A673 (cell line): ENCODE measurements at regions not wholly inside any gene's neighbourhood (a gene's known extent, or its start where the extent isn't known, plus 50 kb on each side); places are given as distances from the start of the nearest gene placed in this dataset.

Experiments
- BruUV-seq: library from RNA; stranded (reverse); fragments of 400-500 nt; replicated peaks from 2 replicates; lab custom pipeline; 2021; lab: Mats Ljungman, UMichigan
- CTCF ChIA-PET: fragments of 300-600 bp; sonication (Branson Sonifier 250); formaldehyde crosslinking; loops from one replicate; lab custom pipeline; 2022; ENCODE audit warnings: antibody characterized with exemption; lab: Charles Lee
- POLR2A ChIA-PET: fragments of 300-600 bp; sonication (Branson Sonifier 250); formaldehyde crosslinking; loops from one replicate; lab custom pipeline; 2022; ENCODE audit warnings: antibody characterized with exemption; ENCODE audit not compliant: low non-redundant PET; lab: Charles Lee
- DNase-seq: peaks from one replicate; pipeline ENCODE4 v3.0.0-alpha.2; 2015; ENCODE audit warnings: low spot score
- H3K27ac ChIP-seq: fragments of 200-600 bp; sonication (generic); 2 replicates; pipeline ENCODE4 v1.5.1; 2016; ENCODE audit warnings: mixed run types, low read depth, mild to moderate bottlenecking, mixed read lengths, antibody characterized with exemption, low read length; ENCODE audit not compliant: poor library complexity, severe bottlenecking
- H3K27me3 ChIP-seq: fragments of 200-600 bp; sonication (generic); replicated peaks from 2 replicates; pipeline ENCODE4 v1.6.1; 2017; ENCODE audit warnings: mixed run types, low read depth, mild to moderate bottlenecking, mixed read lengths, antibody characterized with exemption, low read length; ENCODE audit not compliant: insufficient read depth, poor library complexity
- H3K36me3 ChIP-seq: fragments of 200-600 bp; sonication (generic); 2 replicates; pipeline ENCODE4 v1.6.1; 2016; ENCODE audit warnings: mixed run types, mild to moderate bottlenecking, mixed read lengths, antibody characterized with exemption, low read length; ENCODE audit not compliant: insufficient read depth, poor library complexity, severe bottlenecking
- H3K4me1 ChIP-seq: fragments of 200-600 bp; sonication (generic); 2 replicates; pipeline ENCODE4 v1.6.1; 2017; ENCODE audit warnings: mixed run types, mild to moderate bottlenecking, mixed read lengths, antibody characterized with exemption, low read length; ENCODE audit not compliant: insufficient read depth, poor library complexity, severe bottlenecking
- H3K4me3 ChIP-seq: fragments of 200-600 bp; sonication (generic); 2 replicates; pipeline ENCODE4 v1.5.1; 2016; ENCODE audit warnings: low read depth, mixed run types, mild to moderate bottlenecking, mixed read lengths, low read length; ENCODE audit not compliant: poor library complexity, severe bottlenecking
- H3K9me3 ChIP-seq: fragments of 200-600 bp; sonication (generic); 2 replicates; pipeline ENCODE4 v1.6.1; 2016; ENCODE audit warnings: mixed run types, low read depth, mild to moderate bottlenecking, mixed read lengths, antibody characterized with exemption, low read length; ENCODE audit not compliant: poor library complexity, severe bottlenecking
- EZH2 ChIP-seq: fragments of 200-600 bp; sonication (generic); IDR thresholded peaks from 2 replicates; pipeline ENCODE4 v1.6.1; 2017; ENCODE audit warnings: borderline replicate concordance, low read depth, mild to moderate bottlenecking, mixed read lengths, antibody characterized with exemption, low read length; ENCODE audit not compliant: poor library complexity, severe bottlenecking
- intact Hi-C: fragments of 100-400 bp; cut with micrococcal nuclease; formaldehyde crosslinking; loops from one replicate; pipeline ENCODE4 v1.10.0; 2022; ENCODE audit not compliant: unreplicated experiment
- TF ChIP-seq, protein P1 (sequence below): fragments of 300-800, 200-600 bp; sonication (generic); conservative IDR thresholded peaks from 2 replicates; pipeline ENCODE4 v1.5.1; 2017; ENCODE audit warnings: low read depth, mild to moderate bottlenecking, antibody characterized with exemption, low read length, moderate library complexity, mixed read lengths

DNA sequence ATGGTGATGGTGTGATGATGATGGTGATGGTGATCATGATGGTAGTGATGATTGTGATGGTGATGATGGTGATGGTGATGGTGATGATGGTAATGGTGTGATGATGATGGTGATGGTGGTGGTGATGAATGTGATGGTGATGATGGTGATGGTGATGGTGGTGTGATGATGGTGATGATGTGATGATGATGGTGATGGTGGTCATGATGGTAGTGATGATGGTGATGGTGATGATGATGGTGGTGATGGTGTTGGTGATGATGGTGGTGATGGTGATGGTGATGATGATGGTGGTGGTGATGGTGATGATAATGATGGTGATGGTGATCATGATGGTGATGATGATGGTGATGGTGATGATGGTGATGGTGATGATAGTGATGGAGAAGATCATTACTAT is 120.3 kb downstream of the ZNF664 start:
- intact Hi-C loops = no loop called here
- peaks cover 10% of the 10 kb centered on the region for H3K27me3 ChIP-seq
- no peaks in the 10 kb centered on the region for H3K36me3 ChIP-seq
- CTCF ChIA-PET = no interaction called here
- POLR2A ChIA-PET = no interaction called here
- no peak overlapping the region for H3K27ac ChIP-seq
- H3K9me3 ChIP-seq = no peaks in the 10 kb centered on the region
- BruUV-seq = no TSS peak
- no peaks in the 10 kb centered on the region for H3K4me1 ChIP-seq
- TF ChIP-seq EZH2 = no peak
- TF ChIP-seq, protein P1, sequence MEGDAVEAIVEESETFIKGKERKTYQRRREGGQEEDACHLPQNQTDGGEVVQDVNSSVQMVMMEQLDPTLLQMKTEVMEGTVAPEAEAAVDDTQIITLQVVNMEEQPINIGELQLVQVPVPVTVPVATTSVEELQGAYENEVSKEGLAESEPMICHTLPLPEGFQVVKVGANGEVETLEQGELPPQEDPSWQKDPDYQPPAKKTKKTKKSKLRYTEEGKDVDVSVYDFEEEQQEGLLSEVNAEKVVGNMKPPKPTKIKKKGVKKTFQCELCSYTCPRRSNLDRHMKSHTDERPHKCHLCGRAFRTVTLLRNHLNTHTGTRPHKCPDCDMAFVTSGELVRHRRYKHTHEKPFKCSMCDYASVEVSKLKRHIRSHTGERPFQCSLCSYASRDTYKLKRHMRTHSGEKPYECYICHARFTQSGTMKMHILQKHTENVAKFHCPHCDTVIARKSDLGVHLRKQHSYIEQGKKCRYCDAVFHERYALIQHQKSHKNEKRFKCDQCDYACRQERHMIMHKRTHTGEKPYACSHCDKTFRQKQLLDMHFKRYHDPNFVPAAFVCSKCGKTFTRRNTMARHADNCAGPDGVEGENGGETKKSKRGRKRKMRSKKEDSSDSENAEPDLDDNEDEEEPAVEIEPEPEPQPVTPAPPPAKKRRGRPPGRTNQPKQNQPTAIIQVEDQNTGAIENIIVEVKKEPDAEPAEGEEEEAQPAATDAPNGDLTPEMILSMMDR = no peak
- no peak for DNase-seq
- no peak overlapping the region for H3K4me3 ChIP-seq

DNA sequence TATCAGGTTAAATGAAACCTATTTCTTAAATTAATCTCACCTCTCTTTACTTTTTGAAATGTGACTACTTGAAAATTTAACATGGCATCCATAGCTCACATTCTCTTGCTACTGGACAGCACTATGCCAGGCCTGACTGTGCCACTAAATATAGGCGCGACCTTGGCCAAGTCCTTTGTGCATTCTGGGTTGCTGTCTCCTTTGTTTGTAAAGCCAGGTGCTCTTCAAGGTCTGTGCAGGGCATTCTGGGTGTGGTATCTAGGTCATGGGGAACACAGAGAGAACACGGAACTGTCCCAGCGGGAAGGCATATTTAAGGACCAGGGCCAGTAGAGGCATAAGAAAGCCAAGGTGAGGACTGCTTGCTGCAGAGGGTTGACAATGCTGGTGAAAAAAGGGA is 121.2 kb downstream of the ZNF664 start:
- Histone ChIP-seq H3K4me1 (no peaks in the 10 kb centered on the region), H3K9me3 (no peaks in the 10 kb centered on the region), H3K27ac (no peak overlapping the region), H3K4me3 (no peak overlapping the region), H3K36me3 (no peaks in the 10 kb centered on the region), H3K27me3 (peaks cover 18% of the 10 kb centered on the region)
- ChIA-PET POLR2A (no interaction called here), CTCF (no interaction called here)
- no TSS peak for BruUV-seq
- no peak for DNase-seq
- TF ChIP-seq EZH2 = no peak
- intact Hi-C loops = no loop called here

- Histone ChIP-seq H3K4me3 (no peak overlapping the region), H3K4me1 (no peaks in the 10 kb centered on the region), H3K9me3 (no peaks in the 10 kb centered on the region), H3K27me3 (peaks cover 18% of the 10 kb centered on the region), H3K27ac (no peak overlapping the region), H3K36me3 (no peaks in the 10 kb centered on the region)
- CTCF ChIA-PET = no interaction called here
- BruUV-seq = no TSS peak
- DNase-seq = no peak
- POLR2A ChIA-PET = no interaction called here
- no peak for TF ChIP-seq EZH2
- TF ChIP-seq, protein P1 = no peak
- intact Hi-C loops = no loop called here
These were observed 121.7 kb downstream of the ZNF664 start for GRCh38 chr12:124094733-124095132.

DNA sequence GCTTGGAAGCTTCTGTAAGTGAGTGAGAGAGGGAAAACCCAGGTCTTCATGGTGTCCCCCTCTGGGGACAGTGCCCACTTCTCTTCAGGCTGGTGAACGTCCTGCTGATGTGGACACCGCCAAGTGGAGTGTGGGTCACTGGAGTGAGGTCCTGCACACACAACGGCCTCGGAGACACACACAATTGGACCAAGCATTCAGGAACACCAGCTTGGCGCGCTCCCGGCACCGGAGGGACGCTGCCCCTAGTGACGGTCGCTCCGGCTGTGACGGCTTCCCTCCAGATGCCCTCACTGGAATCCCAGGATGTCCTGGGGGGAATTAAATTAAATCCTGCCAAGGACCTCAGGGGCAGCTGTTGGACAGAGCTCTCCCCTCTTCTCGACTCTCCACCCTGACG is 123.1 kb downstream of the ZNF664 start:
- intact Hi-C loops = no loop called here
- Histone ChIP-seq H3K4me3 (no peak overlapping the region), H3K27me3 (peaks cover 18% of the 10 kb centered on the region), H3K27ac (no peak overlapping the region), H3K9me3 (no peaks in the 10 kb centered on the region), H3K36me3 (no peaks in the 10 kb centered on the region), H3K4me1 (no peaks in the 10 kb centered on the region)
- BruUV-seq = no TSS peak
- no peak for TF ChIP-seq EZH2
- POLR2A ChIA-PET = no interaction called here
- CTCF ChIA-PET = no interaction called here
- DNase-seq = no peak
